ENCODE measurements at regions not wholly inside any gene's neighbourhood (a gene's known extent, or its start where the extent isn't known, plus 50 kb on each side); places are given as distances from the start of the nearest gene placed in this dataset.

DNA sequence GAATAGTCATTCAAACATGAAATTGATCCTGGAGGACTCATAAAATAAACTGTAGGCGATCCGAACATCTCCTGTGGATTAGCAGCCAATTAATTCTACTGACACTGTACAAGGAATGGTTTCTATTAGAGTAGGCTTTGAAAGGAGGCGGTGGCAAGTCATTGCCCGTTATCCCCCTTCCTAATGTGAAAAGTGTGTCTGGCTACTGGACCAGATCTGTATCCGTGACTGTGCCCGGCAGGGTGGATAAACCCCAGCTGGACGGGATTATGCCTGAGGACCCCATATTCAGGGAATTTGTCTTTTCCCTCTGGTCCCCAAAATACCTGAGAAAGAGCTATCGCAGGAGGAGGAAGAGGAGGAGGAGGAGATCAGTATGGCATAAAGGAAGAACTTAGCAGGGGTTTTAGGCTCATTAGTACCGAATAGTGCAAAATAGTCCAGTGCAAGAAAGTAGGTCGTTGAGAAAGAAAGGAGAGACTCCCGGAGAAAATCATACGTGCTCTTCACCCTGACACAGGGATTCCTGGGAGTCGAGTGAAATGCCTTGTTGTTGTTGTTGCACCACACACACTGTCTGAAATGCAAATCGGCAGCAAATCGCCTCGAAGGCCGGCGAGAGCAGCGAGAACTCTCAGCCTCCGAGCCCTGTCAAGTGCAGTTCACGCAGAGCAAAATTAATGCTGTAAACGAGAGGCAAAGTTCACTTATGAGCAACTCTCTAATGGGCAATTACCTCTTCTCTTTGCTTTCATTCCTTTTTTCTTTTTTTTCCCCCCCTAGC is 178.9 kb upstream of the ARID1B start:
- no peak for TF ChIP-seq POLR2AphosphoS5 (IDR thresholded peaks at IDR 0.05; ENCODE audit: low read depth)
- no peak for TF ChIP-seq CTCF (IDR thresholded peaks at IDR 0.05; ENCODE audit: insufficient read depth, low read length)
- no peak for TF ChIP-seq SPI1 (IDR thresholded peaks at IDR 0.05; ENCODE audit: borderline replicate concordance, low read depth)
